Cerebellar nuclear complex (tissue), 1 donor: ENCODE measurements at regions not wholly inside any gene's neighbourhood (a gene's known extent, or its start where the extent isn't known, plus 50 kb on each side); places are given as distances from the start of the nearest gene placed in this dataset.

Source experiments
- DNase-seq, 2 experiments: peaks; one replicate each; lab custom pipeline; 2025; lab: John Stamatoyannopoulos, UW

DNA sequence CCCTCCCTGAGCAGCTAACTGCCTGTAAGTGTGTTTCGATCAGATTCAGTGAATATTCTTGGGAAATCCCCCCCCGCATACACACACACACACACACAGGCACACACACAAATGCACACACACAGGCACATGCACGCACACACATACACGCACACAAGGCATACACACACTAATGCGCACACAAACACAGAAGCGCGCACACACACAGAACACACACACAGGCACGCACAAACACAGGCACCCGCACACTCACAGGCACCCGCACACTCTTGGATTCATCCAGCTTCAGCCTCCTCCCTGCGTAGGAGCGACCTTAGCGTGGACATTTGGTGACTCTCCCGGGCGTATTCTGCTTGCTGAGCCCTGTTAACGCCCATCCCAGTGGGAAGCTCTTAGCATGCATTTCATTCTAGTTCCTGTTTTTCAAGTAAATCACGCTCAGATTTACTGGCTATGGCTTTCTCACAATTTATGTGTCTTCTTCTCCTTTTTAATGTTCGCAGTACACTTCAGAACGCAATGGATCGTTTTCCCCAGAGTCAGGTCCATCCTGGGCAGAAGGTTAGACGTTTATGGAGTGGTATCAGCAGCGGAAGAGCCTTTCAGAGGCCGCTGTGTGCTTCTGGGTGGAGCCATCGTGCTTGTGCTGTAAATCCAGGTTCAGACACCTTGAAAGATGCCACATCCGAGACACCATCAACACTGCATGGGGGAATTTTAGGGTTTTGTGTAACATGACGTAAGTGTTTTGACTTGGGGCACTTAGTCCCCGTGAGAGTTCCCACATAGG is 656.6 kb downstream of the GALR1 start:
- no peak for DNase-seq

DNA sequence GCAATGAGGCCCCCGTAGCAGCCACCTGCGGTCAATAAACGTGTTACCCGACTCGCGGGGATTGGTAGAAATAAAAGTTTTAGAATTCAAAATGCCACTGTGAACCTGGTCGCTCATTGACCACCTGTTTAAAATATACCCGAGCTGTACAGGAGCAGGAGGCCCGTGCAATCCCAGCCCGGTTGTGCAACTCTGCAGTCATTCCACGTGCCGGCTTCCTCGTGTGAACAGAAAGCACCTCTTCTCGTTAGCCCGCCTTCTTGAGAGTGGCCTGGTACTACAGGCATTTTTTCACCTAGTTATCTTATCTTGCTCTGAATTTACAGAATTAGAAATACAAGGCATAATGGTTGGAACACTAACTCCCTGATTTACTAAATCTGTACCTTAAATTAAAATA is 660.7 kb downstream of the GALR1 start:
- no peak for DNase-seq

- no peak for DNase-seq
Measured at GRCh38 chr18:77911971-77912605, 662.4 kb downstream of the GALR1 start.

DNA sequence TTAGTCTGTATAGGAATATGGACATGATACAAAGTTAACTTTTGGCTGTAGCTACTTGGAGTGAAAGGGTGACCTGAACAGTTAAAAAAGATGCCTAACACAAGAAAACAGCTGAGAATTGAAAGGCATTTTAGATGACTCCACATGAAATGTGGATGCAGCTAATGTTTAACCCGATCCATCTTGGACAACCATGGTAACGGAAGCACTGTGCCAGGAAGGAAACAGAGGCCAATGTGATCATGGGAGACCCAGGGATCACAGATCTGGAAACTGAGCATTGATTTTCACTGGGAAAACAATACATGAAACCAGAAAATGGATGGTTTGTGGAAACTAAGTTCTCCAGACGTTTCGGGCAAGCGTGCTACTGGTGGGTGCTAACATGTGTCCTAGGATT is 669.1 kb downstream of the GALR1 start:
- no peak for DNase-seq

DNA sequence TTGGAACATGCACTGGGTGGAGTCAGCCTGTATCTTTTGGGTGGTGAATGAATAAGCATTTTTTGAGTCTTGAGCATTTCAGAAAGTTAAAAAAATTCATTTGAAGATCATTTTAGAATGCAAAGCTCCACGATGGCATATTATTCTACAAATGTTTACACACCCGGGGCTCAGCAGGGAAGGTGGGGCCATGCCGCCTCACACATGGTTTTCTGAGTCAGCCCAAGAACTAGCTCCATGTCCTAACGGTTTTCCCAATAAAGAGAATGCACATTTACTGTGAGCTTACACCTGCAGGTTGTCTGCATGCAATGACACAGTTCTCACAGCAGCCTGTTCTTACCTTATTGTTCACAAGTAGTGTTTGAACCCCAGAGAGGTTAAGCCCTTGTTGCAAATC is 670.3 kb downstream of the GALR1 start:
- no peak for DNase-seq

DNA sequence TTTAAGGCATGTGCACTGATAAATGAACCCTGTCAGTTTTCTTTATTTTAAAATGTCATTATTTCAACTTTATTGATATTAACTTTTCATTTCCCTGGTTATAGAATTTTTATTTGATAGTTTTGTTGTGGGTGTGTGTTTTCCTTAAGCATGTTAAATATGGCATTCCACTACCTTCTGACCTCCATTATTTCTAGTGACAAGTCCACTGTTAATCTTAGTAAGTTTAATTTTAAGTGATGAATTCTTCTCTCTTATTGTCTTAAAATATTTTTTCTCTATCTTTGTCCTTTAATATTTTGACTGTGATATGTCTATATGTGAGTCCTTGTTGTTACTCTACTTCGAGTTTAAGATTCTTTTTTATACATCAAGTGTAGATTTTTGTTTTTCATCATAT is 685.7 kb downstream of the GALR1 start:
- no peak for DNase-seq

GRCh38 chr18:77940566-77940965 is 690.9 kb downstream of the GALR1 start:
- no peak for DNase-seq

- no peak for DNase-seq
Measured at GRCh38 chr18:77944533-77944932, 694.9 kb downstream of the GALR1 start.

DNA sequence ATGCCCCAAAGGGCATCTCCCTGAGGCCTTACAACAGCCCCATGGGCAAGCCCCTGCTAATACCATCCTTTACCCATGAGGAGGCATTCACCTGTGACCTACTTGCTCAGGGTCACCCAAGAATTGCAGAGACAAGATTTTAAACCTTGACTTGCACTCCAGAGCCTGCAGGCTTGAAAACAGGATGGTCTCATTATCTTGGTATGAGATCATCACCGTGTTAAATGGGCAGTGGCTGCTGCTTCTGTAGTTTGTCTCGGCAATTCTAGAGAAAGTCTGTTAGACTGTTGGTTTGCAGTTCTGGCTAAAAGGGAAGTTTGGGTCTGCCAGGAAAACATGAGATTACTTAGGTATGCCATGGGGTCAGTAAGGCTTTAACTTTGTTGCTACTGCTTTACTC is 698.9 kb downstream of the GALR1 start:
- DNase-seq: no peak

GRCh38 chr18:77949355-77949973 is 699.8 kb downstream of the GALR1 start:
- no peak for DNase-seq

DNA sequence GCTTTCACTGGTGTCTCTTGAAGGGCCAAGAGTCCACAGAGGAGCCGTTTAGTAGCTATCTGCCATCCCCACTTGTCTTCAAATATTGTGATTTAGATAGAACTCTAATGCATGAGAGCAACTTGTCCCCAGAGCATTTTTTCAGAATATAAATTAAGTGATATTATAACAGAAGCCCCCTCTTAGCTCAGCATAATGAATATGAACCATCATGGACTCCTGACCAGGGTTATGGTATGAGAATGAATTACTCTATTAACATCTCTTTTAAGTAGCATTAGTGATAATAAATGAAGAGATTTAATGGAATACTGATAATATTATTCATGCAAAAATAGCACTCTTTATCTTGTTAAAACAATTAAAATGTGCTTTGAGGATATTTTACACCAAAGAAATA is 709.6 kb downstream of the GALR1 start:
- DNase-seq: no peak

DNA sequence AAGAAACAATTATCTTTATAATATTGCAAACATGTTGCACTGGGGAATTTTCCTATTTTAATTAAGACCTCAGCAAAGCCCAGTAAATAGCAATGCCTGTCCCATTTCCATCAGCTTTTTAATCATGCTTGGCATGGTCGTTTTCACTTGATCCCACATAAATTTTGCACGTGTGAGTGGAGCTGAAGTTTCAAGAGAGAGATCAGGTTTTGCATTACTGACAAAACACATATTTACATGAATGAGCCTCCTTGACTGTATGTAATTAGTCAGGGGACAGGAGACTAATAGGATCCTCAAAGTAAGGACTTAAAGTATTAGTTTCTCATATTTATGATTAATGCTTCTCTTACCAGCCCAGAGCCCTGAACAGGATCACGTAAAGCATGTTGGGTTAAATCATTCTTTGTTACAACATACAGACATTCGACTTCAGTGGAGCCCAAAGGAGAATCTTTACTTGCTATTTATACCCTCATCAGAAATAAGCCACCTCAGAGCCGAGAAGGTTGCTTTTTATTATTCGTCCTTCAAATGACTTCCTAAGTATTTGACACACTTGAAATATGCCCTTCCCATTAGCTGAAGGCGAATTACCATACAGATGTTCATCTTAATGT is 711.3 kb downstream of the GALR1 start:
- no peak for DNase-seq

DNA sequence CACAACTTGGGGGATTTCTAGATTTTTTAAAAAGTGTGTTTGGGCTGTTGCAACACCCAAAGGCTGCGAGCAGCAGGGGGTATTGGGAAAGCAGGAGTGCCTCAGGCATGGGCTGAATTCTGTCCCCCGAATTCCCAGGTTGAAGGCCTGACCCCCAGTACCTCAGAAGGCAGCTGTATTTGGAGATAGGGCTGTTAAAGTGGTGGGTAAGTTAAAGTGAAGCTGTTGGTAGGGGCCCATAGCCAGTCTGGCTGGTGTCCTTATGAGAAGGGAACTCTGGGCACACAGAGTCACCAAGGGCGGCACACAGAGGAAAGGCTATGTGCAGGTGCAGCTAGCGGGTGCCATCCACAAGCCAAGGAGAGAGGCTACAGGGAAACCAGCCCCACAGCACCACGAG is 717.4 kb downstream of the GALR1 start:
- no peak for DNase-seq

DNA sequence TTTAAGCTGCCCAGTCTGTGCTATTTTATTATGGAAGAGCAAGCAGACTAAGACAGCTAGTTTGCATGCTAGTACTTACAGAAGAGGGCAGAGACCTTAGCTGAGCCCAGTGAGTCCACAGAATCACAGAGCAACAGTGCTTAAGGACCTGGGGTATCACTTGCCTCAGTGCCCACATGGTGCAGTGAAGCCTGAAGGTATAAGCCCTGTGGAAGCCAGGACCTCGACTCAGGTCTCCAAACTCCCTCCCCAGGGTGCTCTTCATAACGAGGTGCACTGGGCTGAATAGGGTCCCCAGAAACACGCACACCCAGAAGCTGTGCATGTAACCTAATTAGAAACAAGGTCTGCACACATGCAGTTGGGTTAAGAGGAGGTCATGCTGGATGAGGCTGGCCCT is 718.1 kb downstream of the GALR1 start:
- no peak for DNase-seq

GRCh38 chr18:77969972-77970371 is 720.3 kb downstream of the GALR1 start:
- no peak for DNase-seq

DNA sequence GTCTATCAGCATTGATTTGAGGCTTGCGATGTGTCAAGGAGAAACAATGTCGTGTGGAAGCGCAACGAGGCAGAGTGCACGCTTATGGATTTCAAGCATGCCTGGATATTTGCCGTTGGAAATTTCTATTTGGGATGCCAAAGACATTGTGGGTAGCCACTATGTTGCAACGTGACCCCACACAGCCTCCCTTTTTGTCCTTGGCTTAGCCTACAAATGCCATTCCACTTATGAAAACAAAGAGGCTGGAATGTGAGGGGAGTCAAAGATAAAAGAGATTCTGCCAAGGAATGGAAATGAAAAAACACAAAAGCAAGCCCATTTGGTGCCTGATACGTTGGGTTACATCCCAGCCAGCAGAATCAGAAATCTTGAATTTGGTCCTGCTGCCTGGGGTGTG is 721.2 kb downstream of the GALR1 start:
- DNase-seq: no peak

DNA sequence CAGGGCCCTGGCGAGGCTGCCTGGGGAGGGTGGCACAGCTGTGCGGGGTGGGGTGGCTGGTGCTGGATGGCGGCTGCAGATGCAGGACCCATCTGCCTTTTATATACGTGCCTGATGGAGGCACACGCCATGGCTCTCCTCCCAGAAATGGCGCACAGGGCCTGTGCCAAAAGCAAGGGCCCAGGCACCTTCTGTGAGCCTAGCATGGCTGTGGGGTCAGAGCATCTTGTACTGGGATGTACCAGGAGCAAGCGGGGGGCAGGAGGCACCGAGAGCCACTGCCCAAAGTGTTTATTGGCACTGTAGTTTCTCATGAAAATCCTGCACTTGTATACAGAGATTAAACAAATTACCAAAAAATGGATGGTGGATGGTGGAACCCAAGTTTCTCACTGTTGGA is 724.1 kb downstream of the GALR1 start:
- no peak for DNase-seq

DNA sequence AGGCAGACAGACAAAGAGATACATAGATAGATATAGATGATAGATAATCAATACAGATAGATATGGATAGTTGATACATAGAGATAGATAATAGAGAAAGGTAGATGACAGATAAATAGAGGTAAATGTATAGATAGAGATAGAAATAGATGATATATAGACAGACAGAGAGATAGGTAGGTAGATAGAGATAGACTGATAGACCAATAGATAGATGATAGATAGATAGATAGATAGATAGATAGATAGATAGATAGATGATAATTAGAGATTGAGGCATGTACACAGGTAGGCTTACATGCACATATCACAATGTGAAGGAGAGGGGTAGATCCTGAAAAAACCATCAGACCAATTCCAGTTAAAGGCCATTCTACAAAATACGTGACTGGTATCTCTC is 724.7 kb downstream of the GALR1 start:
- DNase-seq: no peak

DNA sequence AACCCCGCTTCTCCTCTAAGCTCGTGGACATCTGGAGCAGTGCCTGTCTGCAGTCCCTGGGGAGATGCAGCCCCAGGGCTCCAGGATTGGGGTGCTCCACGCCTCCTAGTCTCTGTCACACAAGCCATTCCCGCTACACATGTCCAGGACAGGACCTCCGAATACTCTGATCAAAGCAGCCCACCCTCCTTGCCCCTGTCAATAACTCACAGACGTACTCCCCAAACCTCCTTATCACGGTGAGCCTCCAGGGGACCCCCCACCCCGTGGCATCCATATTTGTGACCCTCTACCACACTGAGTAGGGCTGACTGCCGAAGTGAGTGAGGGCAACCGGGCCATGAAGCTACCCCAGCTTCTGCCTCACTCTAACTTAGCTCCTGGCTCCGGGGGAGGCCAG is 727.7 kb downstream of the GALR1 start:
- DNase-seq: no peak

DNA sequence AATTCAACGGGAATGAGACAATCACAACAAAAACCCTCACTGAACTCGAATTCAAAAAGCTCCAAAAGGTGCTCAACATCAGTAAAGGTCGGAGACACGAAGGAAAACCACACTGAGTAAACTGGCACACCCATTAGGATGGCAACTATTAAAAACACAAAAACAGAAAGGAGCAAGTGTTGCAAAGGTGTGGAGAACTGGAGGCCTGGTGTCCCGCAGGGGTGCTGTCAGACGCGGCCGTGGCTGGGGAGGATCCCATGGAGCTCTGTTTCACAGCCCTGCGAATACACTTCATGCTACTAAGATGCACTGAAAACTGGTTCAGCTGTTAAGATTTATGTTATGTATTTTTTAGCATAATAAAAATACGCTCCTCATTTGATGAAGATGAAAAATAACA is 730.6 kb downstream of the GALR1 start:
- no peak for DNase-seq

GRCh38 chr18:77981874-77982273 is 732.2 kb downstream of the GALR1 start:
- no peak for DNase-seq

DNA sequence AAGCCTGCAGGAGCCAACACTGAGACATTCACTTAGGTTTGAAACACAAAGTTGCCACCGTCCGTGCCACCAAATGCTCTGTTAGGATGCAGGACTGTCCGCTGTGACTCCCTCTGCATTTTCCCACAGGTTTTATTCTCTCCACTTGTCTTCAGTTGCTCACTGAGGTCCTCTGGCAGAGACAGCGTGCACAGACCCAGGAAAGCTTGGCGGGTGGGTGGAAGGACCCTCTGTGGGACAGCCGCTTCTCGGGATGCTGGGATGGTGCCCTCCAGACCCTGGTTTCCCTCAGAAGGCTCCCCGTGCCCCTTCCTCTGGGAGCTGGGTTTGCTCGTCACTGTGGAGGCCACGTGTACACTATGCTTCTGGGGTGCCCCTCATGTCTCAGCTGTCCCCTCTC is 733.6 kb downstream of the GALR1 start:
- no peak for DNase-seq

GRCh38 chr18:77984178-77984577 is 734.5 kb downstream of the GALR1 start:
- DNase-seq: no peak
